GM15510 (cell line): ENCODE measurements at regions not wholly inside any gene's neighbourhood (a gene's known extent, or its start where the extent isn't known, plus 50 kb on each side); places are given as distances from the start of the nearest gene placed in this dataset.
A peak's percentile ranks its signal among the peaks of the same experiment; 100 is the strongest.

Experiments used
- POLR2A ChIP-seq: IDR thresholded peaks from 3 replicates; pipeline ENCODE4 v1.6.1; 2011; ENCODE audit warnings: borderline replicate concordance; ENCODE audit not compliant: insufficient read length; ENCODE audit errors: extremely low read depth

DNA sequence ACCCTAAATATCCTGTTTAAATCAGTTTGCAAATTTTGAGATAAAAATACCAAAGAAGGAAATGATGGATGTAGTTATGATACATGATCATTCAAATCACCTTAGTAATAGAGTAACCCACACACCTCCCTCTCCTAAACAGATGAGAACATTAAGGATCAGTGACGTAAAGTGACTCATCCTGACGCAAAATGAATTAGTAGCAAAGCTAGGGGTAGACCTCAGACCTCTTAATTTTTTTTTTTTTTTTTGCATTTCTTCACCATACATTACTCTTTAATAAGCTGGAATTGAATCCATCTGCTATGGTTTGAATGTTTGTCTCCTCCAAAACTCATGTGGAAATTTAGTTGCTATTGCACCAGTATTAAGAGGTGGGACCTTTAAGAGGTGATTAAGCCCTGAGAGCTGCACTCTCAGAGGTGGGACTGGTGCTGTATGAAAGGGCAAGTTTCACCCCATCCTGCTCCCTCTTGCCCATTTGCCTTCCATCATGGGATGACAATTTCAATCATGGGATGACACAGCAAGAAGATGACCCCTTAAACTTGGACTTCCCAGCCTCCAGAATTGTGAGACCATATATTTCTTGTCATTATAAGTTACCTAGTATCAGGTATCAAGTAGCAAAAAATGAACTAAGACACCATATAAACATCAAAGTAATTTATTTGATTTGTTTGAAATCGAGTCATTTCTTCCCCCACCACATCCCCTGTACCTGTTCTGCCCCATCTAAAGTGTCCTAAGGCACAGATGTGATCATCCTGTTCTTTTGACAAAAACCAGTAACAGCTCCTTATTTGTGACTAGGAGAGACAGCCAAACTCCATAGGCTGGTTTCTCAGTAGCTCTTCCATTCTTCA, 114.6 kb upstream of the DUSP10 start:
- TF ChIP-seq POLR2A: no peak

DNA sequence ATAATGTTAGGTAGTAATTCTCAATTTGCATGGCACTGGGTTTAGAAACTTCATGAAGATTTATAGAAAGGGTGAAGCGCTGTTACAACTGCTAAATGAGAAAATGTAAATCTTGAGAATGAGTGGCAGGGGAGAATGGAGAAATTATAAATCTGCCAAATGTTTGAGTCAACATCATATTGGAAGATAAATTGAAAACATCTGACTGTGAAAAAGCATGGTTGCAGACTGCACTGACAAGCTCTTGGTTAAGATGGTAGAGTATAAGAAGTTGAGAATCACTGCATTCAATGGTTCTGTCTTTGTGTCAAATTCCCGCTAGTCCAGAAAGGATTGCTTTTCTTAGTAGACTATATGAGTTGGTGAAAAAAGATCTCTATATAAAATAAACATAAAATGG, 113.3 kb upstream of the DUSP10 start:
- TF ChIP-seq POLR2A: no peak

DNA sequence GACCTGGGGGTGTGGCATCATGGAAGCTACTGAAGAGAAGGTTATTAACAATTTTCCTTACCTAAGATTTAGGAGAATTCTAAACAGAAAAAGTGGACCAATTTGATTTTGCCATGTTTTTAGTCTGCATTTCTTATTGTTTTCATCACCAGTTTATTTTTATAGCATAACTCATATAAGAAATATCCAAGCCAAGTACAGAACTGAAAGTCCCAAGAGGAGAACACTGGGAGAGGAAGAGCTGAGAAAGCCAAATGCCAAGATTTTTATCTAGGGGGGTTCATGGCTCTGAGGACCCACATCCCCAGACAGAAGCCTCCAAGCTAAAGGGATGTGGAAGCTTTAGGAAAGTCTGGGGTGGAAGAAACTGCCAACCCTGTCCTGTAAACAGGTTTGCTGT, 109.4 kb upstream of the DUSP10 start:
- no peak for TF ChIP-seq POLR2A

DNA sequence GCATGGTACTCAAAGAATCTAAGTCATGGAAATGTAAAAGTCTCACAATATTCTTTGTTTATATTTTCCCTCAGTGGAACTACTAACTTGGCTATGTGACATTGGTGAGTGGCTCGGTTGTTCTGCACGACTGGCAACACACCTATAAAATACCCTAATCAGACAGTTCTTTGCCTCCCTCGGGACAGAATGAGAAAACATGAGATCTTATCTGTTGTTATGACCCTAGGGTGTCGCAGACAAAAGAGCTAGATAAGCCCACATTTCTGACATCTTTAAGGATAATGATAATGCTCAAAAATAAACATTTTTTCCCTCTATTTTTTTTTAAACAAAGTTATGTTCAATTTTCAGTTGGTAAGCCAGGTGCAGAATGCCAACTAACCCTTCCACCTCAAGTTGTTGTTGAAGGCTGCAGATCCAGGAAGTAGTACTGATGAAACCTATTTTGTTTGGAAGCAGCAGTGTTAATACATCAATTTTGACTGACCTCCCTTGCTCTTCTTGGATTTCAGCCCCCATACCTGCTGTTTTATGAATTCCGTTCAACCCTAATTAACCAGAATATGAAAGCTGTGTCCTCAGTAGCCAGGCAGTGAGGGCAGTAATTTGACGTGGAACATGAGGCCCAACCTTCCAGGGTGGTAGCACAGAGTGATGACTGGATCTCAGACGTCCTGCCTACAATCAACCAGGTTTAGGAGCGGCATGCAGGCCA, 108.7 kb upstream of the DUSP10 start:
- no peak for TF ChIP-seq POLR2A

DNA sequence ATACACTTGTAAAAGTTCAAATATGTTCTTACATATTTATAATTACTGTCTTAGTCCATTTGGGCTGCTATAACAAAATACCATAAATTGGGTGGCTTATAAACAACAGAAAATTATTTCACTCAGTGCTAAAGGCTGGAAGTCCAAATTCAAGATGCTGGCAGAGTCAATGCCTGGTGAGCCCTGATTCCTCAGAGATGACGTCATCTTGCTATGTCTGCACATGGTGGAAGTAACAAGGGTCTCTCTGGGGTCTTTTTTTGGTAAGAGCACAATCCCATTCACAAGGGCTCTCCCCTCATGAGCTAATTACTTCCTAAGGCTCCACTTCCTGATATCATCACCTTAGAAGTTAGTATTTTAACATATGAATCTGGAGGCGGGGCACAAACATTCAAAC, 108.0 kb upstream of the DUSP10 start:
- TF ChIP-seq POLR2A: no peak

DNA sequence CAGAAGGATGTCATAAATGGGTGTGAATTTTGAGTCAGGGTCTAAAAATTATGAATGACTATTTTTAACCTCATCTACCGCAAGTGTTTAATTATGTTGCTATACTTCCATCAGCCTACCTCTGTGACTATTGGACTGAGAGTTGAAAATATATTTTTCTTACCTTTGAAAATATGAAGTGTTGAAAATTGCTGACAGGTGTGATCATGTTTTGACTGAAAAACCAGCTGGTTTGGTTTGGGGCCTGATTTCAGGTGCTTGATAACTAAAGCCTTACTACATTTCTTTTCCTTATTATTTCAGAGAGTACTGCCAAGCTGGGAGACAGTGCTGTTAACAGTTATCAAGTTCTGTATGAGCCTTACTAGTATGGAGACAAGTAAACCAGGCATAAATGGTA, 107.2 kb upstream of the DUSP10 start:
- TF ChIP-seq POLR2A: no peak

DNA sequence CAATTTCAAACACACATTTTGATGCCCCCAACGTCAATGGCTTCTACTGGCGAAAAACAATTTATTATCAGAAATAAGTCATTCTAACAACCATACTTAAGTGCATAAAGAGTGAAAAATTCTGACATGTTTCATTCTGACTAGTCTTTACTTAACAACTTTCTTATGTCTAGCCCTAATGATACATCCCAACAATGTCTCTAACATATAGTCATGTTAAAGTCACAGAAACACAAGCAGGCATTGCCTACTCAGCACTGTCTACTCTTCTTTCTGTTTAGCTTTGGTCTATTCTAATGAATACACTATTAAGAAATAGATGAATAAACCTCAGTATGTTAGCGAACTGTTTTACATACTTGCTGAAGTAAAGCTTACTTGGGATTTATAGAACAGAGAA, 105.8 kb upstream of the DUSP10 start:
- TF ChIP-seq POLR2A: no peak

DNA sequence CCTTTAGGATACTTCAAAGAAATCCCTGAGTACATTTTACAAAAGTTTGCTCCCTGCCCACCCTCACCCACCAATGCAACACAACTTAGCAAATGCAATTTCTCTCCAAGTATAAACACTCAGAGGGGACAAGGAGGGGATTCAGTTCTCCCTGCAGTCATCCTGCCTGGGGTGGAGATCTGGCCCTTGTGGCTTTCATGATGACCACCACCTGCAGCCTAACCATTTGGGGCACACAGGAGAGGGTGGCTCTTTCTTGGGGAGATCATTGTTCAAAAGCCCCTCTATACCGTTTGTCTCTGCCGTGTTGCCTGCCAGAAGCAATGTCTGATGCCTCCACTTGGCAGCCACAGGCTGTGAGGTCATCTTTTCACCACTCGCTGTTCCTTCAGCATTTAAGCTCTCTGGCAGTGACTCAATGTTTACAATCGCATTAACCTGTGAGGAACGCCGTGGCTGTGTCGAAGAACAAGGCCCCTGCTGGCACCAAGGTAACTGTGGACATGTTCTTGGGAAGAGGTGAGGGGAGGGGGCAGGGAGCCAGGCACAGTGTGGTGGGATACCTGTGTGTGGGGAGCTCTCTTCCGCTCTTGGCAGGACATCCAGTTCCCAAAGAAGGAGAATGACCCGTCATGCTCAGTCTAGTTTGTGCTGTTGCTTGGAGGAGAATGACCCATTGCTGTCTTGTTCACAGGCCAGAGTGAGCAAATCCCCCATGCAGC, 103.9 kb upstream of the DUSP10 start:
- TF ChIP-seq POLR2A: no peak

DNA sequence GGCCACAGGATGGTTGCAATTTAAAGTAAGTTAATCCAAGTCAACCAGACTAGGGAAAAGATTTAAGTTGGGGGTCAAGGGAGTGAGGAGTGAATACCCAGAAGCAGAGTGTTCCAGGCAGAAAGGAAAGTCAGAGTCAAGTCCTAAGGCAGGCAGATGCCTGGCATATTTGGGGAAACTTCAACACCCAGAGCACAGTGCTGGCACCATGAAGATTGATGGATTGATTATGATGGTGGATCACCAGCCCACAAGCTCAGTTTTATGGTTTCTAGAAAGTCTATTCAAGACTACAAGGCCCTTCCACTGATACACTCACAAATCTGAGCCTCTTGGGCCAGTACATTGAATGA, 100.1 kb upstream of the DUSP10 start:
- no peak for TF ChIP-seq POLR2A

DNA sequence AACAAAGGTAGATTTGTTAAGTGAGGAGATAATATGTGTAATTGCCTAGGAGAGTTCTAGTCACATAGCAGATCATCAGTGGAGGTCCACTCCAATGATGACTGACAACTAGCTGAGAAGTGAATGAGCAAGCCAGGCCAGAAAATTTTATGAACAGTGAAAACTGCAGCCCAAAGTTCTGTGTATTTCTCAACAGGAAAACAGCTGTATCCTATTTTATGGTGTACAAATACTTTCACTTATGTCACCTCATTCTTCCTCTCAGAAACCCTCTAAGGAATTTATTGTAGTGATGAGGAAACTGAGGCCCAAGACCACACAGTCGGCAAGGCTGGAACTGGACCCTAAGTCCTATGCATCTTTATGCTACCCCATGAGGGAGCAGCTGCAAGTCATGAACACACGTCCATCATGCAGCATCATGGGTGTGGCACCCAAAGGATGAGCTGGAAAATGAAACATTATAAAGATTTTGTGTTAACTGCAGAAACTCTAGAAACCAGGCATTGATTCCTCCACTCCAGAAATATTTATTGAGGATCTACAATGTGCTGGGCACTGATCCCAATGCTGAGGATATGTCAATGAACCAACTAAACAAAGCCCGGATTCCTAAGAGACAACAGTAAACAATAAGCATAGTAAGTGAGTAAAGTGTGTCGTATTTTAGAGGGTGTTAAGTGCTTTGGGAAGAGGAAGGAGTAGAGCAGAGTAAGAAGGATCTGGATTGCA, 99.5 kb upstream of the DUSP10 start:
- no peak for TF ChIP-seq POLR2A

DNA sequence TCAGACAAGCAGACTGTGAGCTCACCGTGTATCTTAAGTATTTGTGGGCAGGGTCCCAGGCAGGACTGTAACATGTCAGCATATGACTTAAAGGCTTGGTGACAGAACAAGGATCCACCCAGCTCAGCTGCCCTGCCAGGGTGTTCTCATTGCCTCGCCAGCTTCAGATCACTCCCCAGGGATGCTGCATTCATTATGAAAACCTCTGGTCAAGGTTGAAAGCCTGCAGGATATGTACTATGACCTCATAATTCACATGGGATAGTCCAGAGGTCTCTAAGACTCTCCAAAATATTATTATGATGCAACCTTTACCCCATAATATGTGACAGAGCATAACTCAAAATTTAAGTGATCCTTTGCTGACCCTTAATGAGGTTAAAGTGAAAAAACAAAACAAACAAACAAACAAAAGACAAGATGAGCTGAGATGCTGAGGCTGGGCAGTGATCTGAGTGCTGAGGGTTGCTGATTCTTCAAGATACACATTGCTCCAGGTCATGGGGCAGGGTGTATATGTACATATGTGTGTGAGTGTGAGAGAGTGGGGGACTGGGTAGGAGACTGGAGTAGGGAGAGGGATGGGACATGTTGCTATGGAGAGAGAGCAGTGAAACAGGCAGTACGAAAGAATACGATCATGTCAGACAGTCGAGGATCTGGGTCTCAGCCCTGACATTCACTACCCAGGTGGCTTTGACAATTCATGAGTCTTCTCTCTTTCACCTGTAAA, 98.8 kb upstream of the DUSP10 start:
- TF ChIP-seq POLR2A: no peak

DNA sequence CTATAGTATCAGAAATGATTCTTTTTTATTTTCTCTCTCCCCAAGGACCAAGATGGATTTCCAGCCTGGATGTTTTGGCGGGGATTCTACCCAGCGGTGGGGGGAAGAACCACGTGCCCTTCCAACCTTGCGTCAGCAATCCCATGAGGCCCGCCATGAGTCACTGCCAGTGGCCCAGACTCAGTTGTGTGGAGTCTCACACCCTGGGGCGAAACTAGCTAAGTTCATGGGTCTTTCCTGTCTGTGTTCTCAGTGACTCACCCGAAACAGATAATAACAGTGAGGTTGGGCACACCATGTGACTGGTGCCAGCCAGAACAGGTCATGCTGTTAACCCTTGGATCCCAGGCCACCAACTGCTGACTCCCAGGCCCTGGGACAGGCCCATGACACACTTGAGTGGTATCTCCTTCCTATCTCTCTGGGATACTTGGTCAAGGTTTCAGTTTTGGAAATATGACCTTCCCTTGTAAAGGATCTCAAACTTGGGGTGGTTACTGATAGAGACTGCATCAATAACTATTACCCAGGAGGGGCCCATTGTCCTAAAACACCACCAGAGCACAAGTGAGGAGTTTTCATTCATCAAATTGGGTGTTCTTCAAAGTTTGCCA, 98.0 kb upstream of the DUSP10 start:
- peak; percentile 17 for TF ChIP-seq POLR2A

DNA sequence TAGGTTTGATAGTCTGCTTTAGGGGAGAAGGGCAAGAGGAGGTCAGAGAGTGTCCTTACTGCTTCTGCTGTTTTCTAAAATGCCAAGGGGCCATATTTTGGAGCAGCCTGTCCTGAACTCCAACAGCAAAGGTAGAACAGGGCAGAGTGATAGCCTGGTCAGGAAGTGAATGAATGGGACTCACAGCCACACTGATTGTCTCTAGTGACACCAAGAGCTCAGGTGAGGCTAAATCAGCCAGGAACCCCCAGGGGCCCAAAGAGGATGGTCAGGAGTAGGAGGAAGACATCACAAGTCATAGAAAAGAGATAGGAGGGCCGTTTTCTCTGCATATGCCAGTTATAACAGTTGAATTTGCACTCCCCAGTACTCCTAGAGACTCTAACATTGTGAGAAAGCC, 97.4 kb upstream of the DUSP10 start:
- no peak for TF ChIP-seq POLR2A

DNA sequence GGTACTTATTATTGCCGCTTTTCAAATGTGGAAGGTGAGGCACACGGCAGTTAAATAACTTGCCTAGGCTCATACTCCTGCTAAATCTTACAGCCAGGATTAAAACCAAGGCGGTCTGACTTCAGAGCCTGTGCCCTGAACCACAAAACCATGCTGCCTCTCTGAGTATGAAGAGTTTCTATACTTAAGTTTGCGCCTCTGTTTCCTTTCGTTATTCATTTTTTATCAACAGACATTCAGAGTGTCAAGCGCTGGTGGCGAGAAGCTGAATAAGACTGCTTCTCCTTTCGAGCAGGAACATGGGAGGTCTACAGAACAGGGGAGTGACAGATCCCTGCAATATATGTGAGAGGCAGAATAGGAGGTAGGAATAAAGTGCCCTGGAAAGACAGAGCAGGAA, 96.0 kb upstream of the DUSP10 start:
- TF ChIP-seq POLR2A: no peak

DNA sequence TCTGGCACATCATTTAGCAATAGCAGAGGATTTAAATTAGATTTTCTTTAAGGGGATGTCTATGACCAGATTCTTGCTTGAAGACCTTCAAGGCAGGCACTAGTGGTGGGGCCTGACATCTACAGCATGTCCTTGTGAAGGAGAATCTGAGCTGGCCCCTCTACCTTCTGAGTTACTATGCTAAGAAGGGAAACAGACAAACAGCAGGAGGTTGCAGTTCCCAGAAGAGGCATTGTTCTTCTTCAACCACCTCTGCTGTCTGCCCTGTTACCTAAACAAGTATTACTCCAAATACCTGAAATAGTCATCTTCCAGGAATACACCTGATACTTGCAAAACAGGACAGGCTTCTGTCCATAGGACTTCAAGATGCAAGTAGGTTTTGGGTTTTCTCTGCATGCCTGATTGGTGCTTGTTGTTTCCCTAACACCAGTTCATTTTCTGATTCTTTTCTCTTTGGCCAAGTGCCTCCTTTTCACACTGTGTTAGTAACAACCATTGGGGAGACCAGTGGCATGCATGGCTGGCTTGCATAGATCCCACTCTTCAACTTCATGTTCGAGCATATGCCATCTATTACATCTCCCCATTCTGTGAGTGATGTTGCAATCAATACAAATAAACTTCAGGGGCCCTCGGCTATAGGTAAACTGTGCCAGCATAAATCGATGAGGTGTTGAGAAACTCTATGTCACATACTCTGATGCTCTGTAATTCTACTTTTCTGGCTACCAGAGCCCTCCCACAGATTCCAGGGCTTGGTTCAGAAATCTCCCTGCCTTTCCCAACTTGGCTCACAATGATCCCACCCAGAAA, 93.0 kb upstream of the DUSP10 start:
- TF ChIP-seq POLR2A: no peak
